ENCODE measurements at regions not wholly inside any gene's neighbourhood (a gene's known extent, or its start where the extent isn't known, plus 50 kb on each side); places are given as distances from the start of the nearest gene placed in this dataset.

- Histone ChIP-seq H3K9me3 (no peaks in the 10 kb centered on the region), H3K27ac (no peak overlapping the region), H3K36me3 (no peaks in the 10 kb centered on the region), H3K4me3 (no peak overlapping the region), H3K4me1 (no peaks in the 10 kb centered on the region), H3K27me3 (no peaks in the 10 kb centered on the region)
- TF ChIP-seq CTCF (IDR thresholded peaks at IDR 0.05), result no peak
- TF ChIP-seq POLR2A (IDR thresholded peaks at IDR 0.05), result no peak
- intact Hi-C loops (cut with DNase I; ENCODE audit: low total_unique reads), result no loop called here
- DNase-seq, result no peak
Observed at GRCh38 chr5:33043343-33043997, 332.3 kb downstream of the NPR3 start.

GRCh38 chr5:33046091-33046490 lies 335.0 kb downstream of the NPR3 start:
- intact Hi-C loops (cut with DNase I; ENCODE audit: low total_unique reads), result no loop called here
- no peaks in the 10 kb centered on the region for H3K4me1 ChIP-seq
- no peak for DNase-seq

GRCh38 chr5:33048315-33048714 lies 337.2 kb downstream of the NPR3 start:
- no peaks in the 10 kb centered on the region for H3K36me3 ChIP-seq
- intact Hi-C loops (cut with DNase I; ENCODE audit: low total_unique reads), result no loop called here
- H3K4me1 ChIP-seq, result no peaks in the 10 kb centered on the region
- no peaks in the 10 kb centered on the region for H3K9me3 ChIP-seq
- TF ChIP-seq CTCF (IDR thresholded peaks at IDR 0.05) (no peak), POLR2A (IDR thresholded peaks at IDR 0.05) (no peak)
- no peak overlapping the region for H3K27ac ChIP-seq
- DNase-seq, result no peak
- no peak overlapping the region for H3K4me3 ChIP-seq
- no peaks in the 10 kb centered on the region for H3K27me3 ChIP-seq

More at GRCh38 chr5:33046091-33046490, 335.0 kb downstream of the NPR3 start:
- TF ChIP-seq CTCF (IDR thresholded peaks at IDR 0.05) (no peak), POLR2A (IDR thresholded peaks at IDR 0.05) (no peak)
- Histone ChIP-seq H3K36me3 (no peaks in the 10 kb centered on the region), H3K27ac (no peak overlapping the region), H3K27me3 (no peaks in the 10 kb centered on the region), H3K4me3 (no peak overlapping the region), H3K9me3 (no peaks in the 10 kb centered on the region)

- Histone ChIP-seq H3K36me3 (no peaks in the 10 kb centered on the region), H3K27ac (no peak overlapping the region), H3K4me1 (no peaks in the 10 kb centered on the region), H3K9me3 (no peaks in the 10 kb centered on the region), H3K4me3 (no peak overlapping the region), H3K27me3 (no peaks in the 10 kb centered on the region)
- no peak for DNase-seq
- TF ChIP-seq CTCF (IDR thresholded peaks at IDR 0.05) (no peak), POLR2A (IDR thresholded peaks at IDR 0.05) (no peak)
- intact Hi-C loops (cut with DNase I; ENCODE audit: low total_unique reads), result no loop called here
Observed at GRCh38 chr5:33049298-33049697, 338.2 kb downstream of the NPR3 start.

- Histone ChIP-seq H3K27ac (no peak overlapping the region), H3K4me1 (no peaks in the 10 kb centered on the region), H3K9me3 (peaks cover 0 to 3% of the 10 kb centered on the region in 2 donors), H3K27me3 (no peaks in the 10 kb centered on the region), H3K4me3 (no peak overlapping the region), H3K36me3 (no peaks in the 10 kb centered on the region)
- intact Hi-C loops (cut with DNase I; ENCODE audit: low total_unique reads), result no loop called here
- no peak for TF ChIP-seq CTCF (IDR thresholded peaks at IDR 0.05)
- TF ChIP-seq POLR2A (IDR thresholded peaks at IDR 0.05), result no peak
- no peak for DNase-seq
Observed at GRCh38 chr5:33049842-33050241, 338.7 kb downstream of the NPR3 start.

All from uterus (tissue), 3 donors.